ENCODE measurements at regions not wholly inside any gene's neighbourhood (a gene's known extent, or its start where the extent isn't known, plus 50 kb on each side); places are given as distances from the start of the nearest gene placed in this dataset.

- H3K27ac ChIP-seq: no peak overlapping the region
- TF ChIP-seq POLR2A (IDR thresholded peaks at IDR 0.05) (no peak), CTCF (IDR thresholded peaks at IDR 0.05) (no peak)
- DNase-seq: no peak
- H3K36me3 ChIP-seq: no peaks in the 10 kb centered on the region
- no peaks in the 10 kb centered on the region for H3K9me3 ChIP-seq
- no peak overlapping the region for H3K4me3 ChIP-seq
- no peaks in the 10 kb centered on the region for H3K27me3 ChIP-seq
- 89 to 90% methylated on average over 6 of the region's 6 CpGs for WGBS, 2 donors
- intact Hi-C loops (cut with DNase I): no loop called here
- H3K4me1 ChIP-seq: peaks cover 28 to 54% (median 32%) of the 10 kb centered on the region in 3 donors
These were observed 52.7 kb upstream of the WNT7B start for GRCh38 chr22:46029574-46030200.

- no peak for DNase-seq
- TF ChIP-seq CTCF (IDR thresholded peaks at IDR 0.05) (no peak), POLR2A (IDR thresholded peaks at IDR 0.05) (no peak)
- H3K36me3 ChIP-seq: no peaks in the 10 kb centered on the region
- H3K27me3 ChIP-seq: no peaks in the 10 kb centered on the region
- WGBS, 2 donors: 73 to 76% methylated on average over 7 to 9 of the region's 11 CpGs
- no peaks in the 10 kb centered on the region for H3K9me3 ChIP-seq
- peak overlapping the region in 1 of 4 donors; percentile 21 for H3K27ac ChIP-seq
- intact Hi-C loops (cut with DNase I): no loop called here
- no peak overlapping the region for H3K4me3 ChIP-seq
- H3K4me1 ChIP-seq: peaks cover 33 to 60% (median 35%) of the 10 kb centered on the region in 3 donors
These were observed 53.4 kb upstream of the WNT7B start for GRCh38 chr22:46030231-46030880.

GRCh38 chr22:46031066-46031465 lies 54.1 kb upstream of the WNT7B start:
- no peaks in the 10 kb centered on the region for H3K9me3 ChIP-seq
- no peaks in the 10 kb centered on the region for H3K27me3 ChIP-seq
- intact Hi-C loops (cut with DNase I): no loop called here
- H3K4me3 ChIP-seq: no peak overlapping the region
- peaks cover 33 to 61% (median 35%) of the 10 kb centered on the region in 3 donors for H3K4me1 ChIP-seq
- no peaks in the 10 kb centered on the region for H3K36me3 ChIP-seq
- no peak overlapping the region for H3K27ac ChIP-seq
- TF ChIP-seq CTCF (IDR thresholded peaks at IDR 0.05) (no peak), POLR2A (IDR thresholded peaks at IDR 0.05) (no peak)
- no peak for DNase-seq
- WGBS, 2 donors: 86 to 87% methylated on average over 4 to 5 of the region's 13 CpGs

GRCh38 chr22:46031557-46031956 lies 54.6 kb upstream of the WNT7B start:
- intact Hi-C loops (cut with DNase I): no loop called here
- Histone ChIP-seq H3K27ac (peak overlapping the region in 2 of 4 donors; percentile 90 to 100), H3K9me3 (no peaks in the 10 kb centered on the region), H3K4me3 (no peak overlapping the region), H3K27me3 (no peaks in the 10 kb centered on the region), H3K4me1 (peaks cover 34 to 60% (median 36%) of the 10 kb centered on the region in 3 donors), H3K36me3 (no peaks in the 10 kb centered on the region)
- TF ChIP-seq POLR2A (IDR thresholded peaks at IDR 0.05) (no peak), CTCF (IDR thresholded peaks at IDR 0.05) (no peak)
- DNase-seq: no peak
- WGBS, 2 donors: 80 to 89% methylated on average over 2 of the region's 2 CpGs

GRCh38 chr22:46031965-46032851 lies 55.2 kb upstream of the WNT7B start:
- Histone ChIP-seq H3K4me1 (peaks cover 34 to 60% (median 35%) of the 10 kb centered on the region in 3 donors), H3K9me3 (no peaks in the 10 kb centered on the region), H3K27ac (peak overlapping the region; percentile 61 to 100 (median 76)), H3K36me3 (no peaks in the 10 kb centered on the region), H3K4me3 (no peak overlapping the region), H3K27me3 (no peaks in the 10 kb centered on the region)
- 43 to 63% methylated on average over 5 to 10 of the region's 13 CpGs for WGBS, 2 donors
- DNase-seq: no peak
- TF ChIP-seq POLR2A (IDR thresholded peaks at IDR 0.05) (no peak), CTCF (IDR thresholded peaks at IDR 0.05) (no peak)
- intact Hi-C loops (cut with DNase I): no loop called here
